Transverse colon (tissue), 3 donors: ENCODE measurements at regions not wholly inside any gene's neighbourhood (a gene's known extent, or its start where the extent isn't known, plus 50 kb on each side); places are given as distances from the start of the nearest gene placed in this dataset.

ENCODE experiments used
- CTCF ChIP-seq, 5 experiments: fragments of 200-600 bp in 3 of 5; fragments of 450-650 bp in 2 of 5; sonication (generic) in 3 of 5; IDR thresholded peaks; 1 replicate in 2 of 5; 2 replicates in 3 of 5; pipeline ENCODE4 v1.5.1; 2016 to 2017; ENCODE audit warnings: antibody characterized with exemption in 5 of 5, inconsistent platforms in 3 of 5, mild to moderate bottlenecking in 2 of 5, moderate library complexity in 1 of 5
- EP300 ChIP-seq: sonication (generic); formaldehyde crosslinking; IDR thresholded peaks from one replicate; pipeline ENCODE4 v1.6.1; 2017; ENCODE audit warnings: antibody characterized with exemption, low read depth

DNA sequence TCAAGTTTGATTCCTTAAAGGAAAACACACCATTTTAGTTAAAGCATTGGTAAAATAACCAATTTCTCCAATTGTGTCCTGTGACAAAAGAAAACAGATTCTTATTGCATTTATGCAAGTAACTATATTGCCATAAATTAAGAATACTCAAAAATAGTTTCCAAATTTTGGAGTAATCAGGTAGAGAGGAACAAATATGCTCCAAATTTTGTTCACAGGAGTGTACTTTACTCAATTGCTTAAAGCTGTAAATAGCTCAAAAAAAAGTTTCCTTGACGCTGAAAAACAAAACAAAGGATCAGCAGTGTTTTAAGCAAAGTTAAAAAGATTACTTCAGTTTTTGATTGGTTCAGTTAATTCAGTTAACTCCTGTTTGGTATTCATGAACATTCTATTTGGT lies 52.2 kb upstream of the INHBA start:
- TF ChIP-seq EP300 = no peak
- TF ChIP-seq CTCF (IDR thresholded peaks at IDR 0.05) = no peak
